ENCODE measurements at regions not wholly inside any gene's neighbourhood (a gene's known extent, or its start where the extent isn't known, plus 50 kb on each side); places are given as distances from the start of the nearest gene placed in this dataset.

- Histone ChIP-seq H3K4me3 (no peak overlapping the region), H3K4me1 (ENCODE audit: insufficient read depth) (no peaks in the 10 kb centered on the region), H3K9me3 (no peaks in the 10 kb centered on the region), H3K36me3 (no peaks in the 10 kb centered on the region), H3K27ac (no peak overlapping the region), H3K27me3 (no peaks in the 10 kb centered on the region)
- DNase-seq = no peak
- 11 to 14% (median 13%) methylated on average over 2 of the region's 2 CpGs for WGBS, 3 donors
- TF ChIP-seq EP300 (IDR thresholded peaks at IDR 0.05) = no peak
- TF ChIP-seq CTCF (IDR thresholded peaks at IDR 0.05) = no peak
- no peak for TF ChIP-seq POLR2A (IDR thresholded peaks at IDR 0.05)
- intact Hi-C loops (cut with DNase I) = no loop called here
These were observed 263.7 kb upstream of the UGT8 start for GRCh38 chr4:114334884-114335330.

- Histone ChIP-seq H3K9me3 (no peaks in the 10 kb centered on the region), H3K27ac (no peak overlapping the region), H3K4me3 (no peak overlapping the region), H3K4me1 (ENCODE audit: insufficient read depth) (no peaks in the 10 kb centered on the region), H3K27me3 (no peaks in the 10 kb centered on the region), H3K36me3 (no peaks in the 10 kb centered on the region)
- DNase-seq = no peak
- intact Hi-C loops (cut with DNase I) = no loop called here
- TF ChIP-seq CTCF (IDR thresholded peaks at IDR 0.05) (no peak), EP300 (IDR thresholded peaks at IDR 0.05) (no peak), POLR2A (IDR thresholded peaks at IDR 0.05) (no peak)
These were observed 263.3 kb upstream of the UGT8 start for GRCh38 chr4:114335339-114335738.

- intact Hi-C loops (cut with DNase I) = no loop called here
- no peak for DNase-seq
- Histone ChIP-seq H3K36me3 (no peaks in the 10 kb centered on the region), H3K4me3 (no peak overlapping the region), H3K9me3 (no peaks in the 10 kb centered on the region), H3K27ac (no peak overlapping the region), H3K27me3 (no peaks in the 10 kb centered on the region), H3K4me1 (ENCODE audit: insufficient read depth) (no peaks in the 10 kb centered on the region)
- TF ChIP-seq CTCF (IDR thresholded peaks at IDR 0.05) = no peak
- no peak for TF ChIP-seq POLR2A (IDR thresholded peaks at IDR 0.05)
- TF ChIP-seq EP300 (IDR thresholded peaks at IDR 0.05) = no peak
These were observed 255.6 kb upstream of the UGT8 start for GRCh38 chr4:114343015-114343414.

- Histone ChIP-seq H3K4me3 (no peak overlapping the region), H3K36me3 (no peaks in the 10 kb centered on the region), H3K9me3 (no peaks in the 10 kb centered on the region), H3K27me3 (no peaks in the 10 kb centered on the region), H3K27ac (no peak overlapping the region), H3K4me1 (ENCODE audit: insufficient read depth) (no peaks in the 10 kb centered on the region)
- 77 to 90% (median 82%) methylated on average over 2 of the region's 2 CpGs for WGBS, 3 donors
- intact Hi-C loops (cut with DNase I) = no loop called here
- TF ChIP-seq CTCF (IDR thresholded peaks at IDR 0.05) = no peak
- TF ChIP-seq POLR2A (IDR thresholded peaks at IDR 0.05) = no peak
- TF ChIP-seq EP300 (IDR thresholded peaks at IDR 0.05) = no peak
- no peak for DNase-seq
These were observed 248.9 kb upstream of the UGT8 start for GRCh38 chr4:114349543-114350175.

All from ovary (tissue), 7 donors.